D721Med (cell line): ENCODE measurements at regions not wholly inside any gene's neighbourhood (a gene's known extent, or its start where the extent isn't known, plus 50 kb on each side); places are given as distances from the start of the nearest gene placed in this dataset.

Experiments used
- DNase-seq: peaks from one replicate; pipeline ENCODE4 v3.0.0; 2011; ENCODE audit warnings: low spot score; ENCODE audit not compliant: insufficient read length
- FAIRE-seq: peaks from 2 replicates; lab custom pipeline; 2011; peaks lifted over from hg19 to GRCh38; lab: Jason Lieb, UNC
- CTCF ChIP-seq: IDR thresholded peaks from 2 replicates; pipeline ENCODE4 v1.5.1; 2012; ENCODE audit warnings: mild to moderate bottlenecking, control low read depth; ENCODE audit not compliant: insufficient read depth; ENCODE audit errors: missing control alignments

GRCh38 chr2:239455436-239456203, 54.8 kb upstream of the HDAC4 start:
- DNase-seq, result no peak
- FAIRE-seq, result no peak
- TF ChIP-seq CTCF, result no peak

GRCh38 chr2:239454507-239454906, 53.7 kb upstream of the HDAC4 start:
- no peak for TF ChIP-seq CTCF
- DNase-seq, result no peak
- no peak for FAIRE-seq
